ENCODE measurements at regions not wholly inside any gene's neighbourhood (a gene's known extent, or its start where the extent isn't known, plus 50 kb on each side); places are given as distances from the start of the nearest gene placed in this dataset.

- no peak for FAIRE-seq
- DNase-seq (ENCODE audit: insufficient read length, low spot score) = no peak
Observed at GRCh38 chr2:128563348-128563687, 244.7 kb upstream of the HS6ST1 start.

DNA sequence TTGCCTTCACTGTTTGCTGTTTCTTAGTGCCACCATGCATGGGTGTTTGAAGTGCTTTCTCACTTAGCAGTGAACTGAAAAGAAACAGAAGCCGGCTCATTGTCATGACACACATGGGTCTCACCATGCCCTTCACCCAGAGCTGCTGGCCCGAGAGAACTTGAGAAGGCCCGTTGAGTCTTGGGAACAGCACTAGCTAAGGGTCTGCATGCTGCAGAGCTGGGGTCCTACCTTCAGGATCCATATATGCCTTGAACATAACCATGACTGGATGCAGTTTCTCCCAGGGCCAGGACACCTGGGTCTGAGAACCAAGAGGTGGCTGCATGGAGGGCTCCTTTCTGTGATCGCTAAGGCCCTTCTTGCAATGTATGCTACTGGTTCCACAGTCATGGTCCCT is 245.5 kb upstream of the HS6ST1 start:
- no peak for FAIRE-seq
- no peak for TF ChIP-seq SPI1 (IDR thresholded peaks at IDR 0.05; ENCODE audit: low read depth, low read length)
- no peak for TF ChIP-seq PAX5 (IDR thresholded peaks at IDR 0.05; ENCODE audit: insufficient read depth, low read length, severe bottlenecking)
- no peak for TF ChIP-seq POLR2A (IDR thresholded peaks at IDR 0.05; ENCODE audit: low read depth, low read length)
- no peak for TF ChIP-seq POLR2AphosphoS5 (IDR thresholded peaks at IDR 0.05; ENCODE audit: low read depth, low read length)
- TF ChIP-seq TAF1 (IDR thresholded peaks at IDR 0.05; ENCODE audit: low read depth, low read length) = no peak
- no peak for TF ChIP-seq POU2F2 (IDR thresholded peaks at IDR 0.05; ENCODE audit: low read depth, low read length)

More at GRCh38 chr2:128563348-128563687, 244.7 kb upstream of the HS6ST1 start:
- TF ChIP-seq POU2F2 (IDR thresholded peaks at IDR 0.05; ENCODE audit: low read depth, low read length) (no peak), PAX5 (IDR thresholded peaks at IDR 0.05; ENCODE audit: insufficient read depth, low read length, severe bottlenecking) (no peak), TAF1 (IDR thresholded peaks at IDR 0.05; ENCODE audit: low read depth, low read length) (no peak), POLR2AphosphoS5 (IDR thresholded peaks at IDR 0.05; ENCODE audit: low read depth, low read length) (no peak), SPI1 (IDR thresholded peaks at IDR 0.05; ENCODE audit: low read depth, low read length) (no peak), POLR2A (IDR thresholded peaks at IDR 0.05; ENCODE audit: low read depth, low read length) (no peak)

DNA sequence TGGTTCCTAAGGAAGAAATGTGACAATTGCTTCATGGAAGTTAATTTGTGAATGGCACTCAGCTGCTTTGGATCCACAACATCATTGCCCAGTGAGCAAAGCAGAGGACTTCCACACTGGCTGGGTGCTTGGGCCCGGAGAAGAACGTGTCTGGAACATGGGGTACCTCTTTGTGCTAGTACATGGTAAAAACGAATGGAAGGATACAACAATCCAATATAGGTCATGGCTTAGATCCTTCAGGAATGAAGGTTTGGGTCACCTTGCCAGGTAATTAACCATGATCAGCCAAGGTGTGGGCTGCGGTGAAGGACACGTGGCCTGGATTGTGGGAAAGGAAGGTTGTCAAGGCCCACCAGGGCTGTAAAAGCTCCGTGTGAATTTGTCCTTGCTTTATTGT is 245.9 kb upstream of the HS6ST1 start:
- DNase-seq (ENCODE audit: insufficient read length, low spot score) (no peak), FAIRE-seq (no peak)
- TF ChIP-seq PAX5 (IDR thresholded peaks at IDR 0.05; ENCODE audit: insufficient read depth, low read length, severe bottlenecking) (no peak), POLR2A (IDR thresholded peaks at IDR 0.05; ENCODE audit: low read depth, low read length) (no peak), SPI1 (IDR thresholded peaks at IDR 0.05; ENCODE audit: low read depth, low read length) (no peak), POLR2AphosphoS5 (IDR thresholded peaks at IDR 0.05; ENCODE audit: low read depth, low read length) (no peak), POU2F2 (IDR thresholded peaks at IDR 0.05; ENCODE audit: low read depth, low read length) (no peak), TAF1 (IDR thresholded peaks at IDR 0.05; ENCODE audit: low read depth, low read length) (no peak)

More for the DNA sequence above, 245.5 kb upstream of the HS6ST1 start:
- DNase-seq (ENCODE audit: insufficient read length, low spot score) = no peak

DNA sequence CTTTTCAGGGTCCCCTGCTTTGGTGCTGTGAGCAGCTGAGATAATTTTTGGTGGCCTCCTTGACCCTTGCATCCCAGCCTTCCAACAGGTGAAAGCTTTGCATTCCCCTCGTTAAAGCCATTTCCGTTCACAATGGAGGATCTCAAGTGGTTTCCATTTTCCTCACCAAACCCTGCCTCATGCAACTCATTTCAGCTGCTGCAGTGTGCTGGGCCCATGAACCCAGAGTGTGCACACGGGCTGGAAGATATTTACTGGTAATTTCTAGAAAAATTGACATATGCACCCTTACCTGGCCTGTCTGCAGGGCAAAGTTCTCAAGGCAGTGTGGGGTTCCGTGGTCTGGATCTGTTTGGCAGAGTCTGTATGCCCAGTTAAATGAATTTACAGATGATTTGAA is 246.8 kb upstream of the HS6ST1 start:
- no peak for TF ChIP-seq PAX5 (IDR thresholded peaks at IDR 0.05; ENCODE audit: insufficient read depth, low read length, severe bottlenecking)
- no peak for TF ChIP-seq POLR2AphosphoS5 (IDR thresholded peaks at IDR 0.05; ENCODE audit: low read depth, low read length)
- no peak for TF ChIP-seq SPI1 (IDR thresholded peaks at IDR 0.05; ENCODE audit: low read depth, low read length)
- TF ChIP-seq POU2F2 (IDR thresholded peaks at IDR 0.05; ENCODE audit: low read depth, low read length) = no peak
- no peak for TF ChIP-seq TAF1 (IDR thresholded peaks at IDR 0.05; ENCODE audit: low read depth, low read length)
- no peak for TF ChIP-seq POLR2A (IDR thresholded peaks at IDR 0.05; ENCODE audit: low read depth, low read length)
- no peak for DNase-seq (ENCODE audit: insufficient read length, low spot score)
- FAIRE-seq = no peak

DNA sequence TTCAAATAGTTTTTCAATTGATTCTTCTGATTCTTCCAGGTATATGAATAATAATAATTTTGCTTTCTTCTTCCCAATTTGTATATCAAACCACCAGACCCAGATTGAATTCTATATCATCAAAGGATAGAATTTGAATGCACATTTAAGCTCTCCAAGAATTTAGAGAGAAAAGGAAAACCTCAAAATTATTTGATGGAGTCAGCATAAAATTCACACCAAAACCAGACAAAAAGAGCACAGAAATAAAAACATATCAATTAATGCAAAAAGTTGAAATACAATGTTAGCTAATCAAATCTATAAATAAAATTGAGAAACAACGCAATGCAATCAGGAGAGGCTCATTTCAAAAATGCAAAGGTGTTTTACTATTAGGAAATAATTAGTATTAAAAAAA is 248.0 kb upstream of the HS6ST1 start:
- TF ChIP-seq TAF1 (IDR thresholded peaks at IDR 0.05; ENCODE audit: low read depth, low read length) = no peak
- DNase-seq (ENCODE audit: insufficient read length, low spot score) (no peak), FAIRE-seq (no peak)

GRCh38 chr2:128568106-128568505 is 249.4 kb upstream of the HS6ST1 start:
- FAIRE-seq (no peak), DNase-seq (ENCODE audit: insufficient read length, low spot score) (no peak)
- TF ChIP-seq POLR2AphosphoS5 (IDR thresholded peaks at IDR 0.05; ENCODE audit: low read depth, low read length) = no peak
- no peak for TF ChIP-seq POLR2A (IDR thresholded peaks at IDR 0.05; ENCODE audit: low read depth, low read length)
- TF ChIP-seq PAX5 (IDR thresholded peaks at IDR 0.05; ENCODE audit: insufficient read depth, low read length, severe bottlenecking) = no peak
- TF ChIP-seq TAF1 (IDR thresholded peaks at IDR 0.05; ENCODE audit: low read depth, low read length) = no peak

GRCh38 chr2:128573116-128573515 is 254.4 kb upstream of the HS6ST1 start:
- TF ChIP-seq PAX5 (IDR thresholded peaks at IDR 0.05; ENCODE audit: insufficient read depth, low read length, severe bottlenecking) (no peak), SPI1 (IDR thresholded peaks at IDR 0.05; ENCODE audit: low read depth, low read length) (no peak), TAF1 (IDR thresholded peaks at IDR 0.05; ENCODE audit: low read depth, low read length) (no peak), POU2F2 (IDR thresholded peaks at IDR 0.05; ENCODE audit: low read depth, low read length) (no peak), POLR2AphosphoS5 (IDR thresholded peaks at IDR 0.05; ENCODE audit: low read depth, low read length) (no peak), POLR2A (IDR thresholded peaks at IDR 0.05; ENCODE audit: low read depth, low read length) (no peak)
- no peak for DNase-seq (ENCODE audit: insufficient read length, low spot score)
- no peak for FAIRE-seq

DNA sequence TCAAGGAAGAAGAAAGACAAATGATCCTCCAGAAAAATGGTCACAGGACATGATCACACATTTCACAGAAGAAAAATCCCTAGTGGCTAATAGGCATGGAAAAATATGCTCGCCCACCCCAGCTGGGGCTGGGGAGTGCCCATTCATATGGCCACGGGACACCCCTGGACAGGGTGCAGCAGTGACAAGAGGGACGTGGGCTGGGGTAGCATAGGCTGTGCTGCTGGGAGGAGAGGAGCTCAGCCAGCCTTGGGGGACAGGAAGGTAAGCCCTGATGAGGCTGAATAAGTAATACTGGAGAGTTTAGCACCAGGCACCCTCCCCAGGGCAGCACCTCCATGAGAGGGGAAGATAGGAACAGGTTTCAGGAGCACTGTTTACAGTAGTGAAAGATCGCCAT is 254.9 kb upstream of the HS6ST1 start:
- TF ChIP-seq POU2F2 (IDR thresholded peaks at IDR 0.05; ENCODE audit: low read depth, low read length) = no peak
- FAIRE-seq (no peak), DNase-seq (ENCODE audit: insufficient read length, low spot score) (no peak)

GRCh38 chr2:128577141-128577930 is 258.7 kb upstream of the HS6ST1 start:
- DNase-seq (ENCODE audit: insufficient read length, low spot score) (no peak), FAIRE-seq (no peak)
- TF ChIP-seq PAX5 (IDR thresholded peaks at IDR 0.05; ENCODE audit: insufficient read depth, low read length, severe bottlenecking) (no peak), TAF1 (IDR thresholded peaks at IDR 0.05; ENCODE audit: low read depth, low read length) (no peak), POU2F2 (IDR thresholded peaks at IDR 0.05; ENCODE audit: low read depth, low read length) (no peak), POLR2A (IDR thresholded peaks at IDR 0.05; ENCODE audit: low read depth, low read length) (no peak), SPI1 (IDR thresholded peaks at IDR 0.05; ENCODE audit: low read depth, low read length) (no peak), POLR2AphosphoS5 (IDR thresholded peaks at IDR 0.05; ENCODE audit: low read depth, low read length) (no peak)
